ENCODE measurements at regions not wholly inside any gene's neighbourhood (a gene's known extent, or its start where the extent isn't known, plus 50 kb on each side); places are given as distances from the start of the nearest gene placed in this dataset.

DNA sequence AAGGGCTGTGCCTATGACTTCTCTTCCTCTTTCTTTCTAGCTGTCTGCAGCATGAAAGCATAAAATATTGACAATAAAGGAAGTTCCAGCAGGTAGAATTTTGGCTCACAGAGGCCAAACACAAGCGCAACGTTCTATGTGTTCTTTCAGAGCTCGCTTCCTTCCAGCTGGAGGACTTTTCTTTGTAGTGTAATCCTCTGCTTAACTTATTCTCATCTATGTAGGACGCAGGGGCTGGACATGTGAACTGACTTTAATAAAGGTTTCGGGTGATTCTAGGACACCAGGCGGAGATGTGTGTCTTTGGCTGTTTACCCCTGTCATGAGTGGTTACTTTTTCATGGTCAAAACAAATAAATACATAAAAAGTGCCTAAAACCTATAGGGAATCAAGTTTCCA lies 191.5 kb upstream of the MAF start:
- Histone ChIP-seq H4K8ac (ENCODE audit: low read depth, low read length) (no peak overlapping the region), H2BK120ac (ENCODE audit: low read depth, low read length) (no peak overlapping the region), H2AFZ (ENCODE audit: low read length) (no peak overlapping the region), H3K79me1 (ENCODE audit: low read depth, low read length) (no peaks in the 10 kb centered on the region), H3K18ac (ENCODE audit: low read length) (no peak overlapping the region), H3K4me1 (ENCODE audit: control insufficient read depth in 2 of 2, insufficient read depth in 1 of 2, low read depth in 1 of 2, low read length in 2 of 2) (no peaks in the 10 kb centered on the region), H2AK5ac (ENCODE audit: low read depth, low read length) (no peak overlapping the region), H2BK15ac (ENCODE audit: low read length) (no peak overlapping the region), H3K4me2 (ENCODE audit: insufficient read depth, low read length, poor library complexity, severe bottlenecking) (no peak overlapping the region), H3K23ac (ENCODE audit: low read depth, low read length, poor library complexity) (no peak overlapping the region), H4K91ac (ENCODE audit: low read depth, low read length, poor library complexity) (no peak overlapping the region), H3K4ac (ENCODE audit: low read length) (no peak overlapping the region), H2BK12ac (ENCODE audit: low read length) (no peak overlapping the region), H3K36me3 (replicated peaks in 1 of 2; ENCODE audit: control insufficient read depth in 2 of 2, insufficient read depth in 2 of 2, low read length in 2 of 2) (no peaks in the 10 kb centered on the region), H3K9me3 (replicated peaks in 1 of 2; ENCODE audit: control insufficient read depth in 2 of 2, insufficient read depth in 1 of 2, low read depth in 1 of 2, low read length in 2 of 2) (no peaks in the 10 kb centered on the region), H3K27ac (replicated peaks; ENCODE audit: low read length) (no peak overlapping the region), H3K14ac (ENCODE audit: low read length) (no peak overlapping the region), H3K27me3 (ENCODE audit: control insufficient read depth in 3 of 3, insufficient read depth in 3 of 3, low read depth in 1 of 3, low read length in 3 of 3) (no peaks in the 10 kb centered on the region), H3K9ac (ENCODE audit: low read depth, low read length, poor library complexity) (no peak overlapping the region), H2BK5ac (ENCODE audit: low read length) (no peak overlapping the region), H3K4me3 (ENCODE audit: low read length in 2 of 2) (no peak overlapping the region)
- WGBS, 2 donors (ENCODE audit: extremely low coverage in 2 of 2, insufficient read length in 2 of 2, insufficient replicate concordance in 1 of 2) = no CpG with 5 or more reads among the region's 6 CpGs
- no peak for DNase-seq (ENCODE audit: low spot score)

DNA sequence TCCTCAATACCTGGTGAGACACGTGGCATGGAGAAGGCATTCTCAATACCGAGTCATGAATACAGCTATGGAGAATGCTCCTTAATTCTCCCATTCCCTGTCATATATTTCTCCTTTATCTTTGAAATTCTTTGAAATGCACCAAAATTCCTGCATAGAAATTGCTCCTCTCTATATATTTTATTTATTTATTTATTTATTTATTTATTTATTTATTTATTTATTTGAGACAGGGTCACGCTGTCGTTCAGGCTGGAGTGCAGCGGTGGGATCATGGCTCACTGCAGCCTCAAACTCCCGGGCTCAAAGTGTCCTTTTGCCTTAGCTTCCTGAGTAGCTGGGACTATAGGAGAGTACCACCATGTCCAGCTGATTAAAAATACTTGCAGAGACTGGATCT lies 190.3 kb upstream of the MAF start:
- no peak overlapping the region for H3K4ac ChIP-seq (ENCODE audit: low read length)
- H3K9ac ChIP-seq (ENCODE audit: low read depth, low read length, poor library complexity) = no peak overlapping the region
- no peak overlapping the region for H3K27ac ChIP-seq (replicated peaks; ENCODE audit: low read length)
- DNase-seq (ENCODE audit: low spot score) = no peak
- no peak overlapping the region for H4K91ac ChIP-seq (ENCODE audit: low read depth, low read length, poor library complexity)
- no peak overlapping the region for H3K4me2 ChIP-seq (ENCODE audit: insufficient read depth, low read length, poor library complexity, severe bottlenecking)
- H3K18ac ChIP-seq (ENCODE audit: low read length) = no peak overlapping the region
- no peaks in the 10 kb centered on the region for H3K79me1 ChIP-seq (ENCODE audit: low read depth, low read length)
- H3K36me3 ChIP-seq (replicated peaks in 1 of 2; ENCODE audit: control insufficient read depth in 2 of 2, insufficient read depth in 2 of 2, low read length in 2 of 2) = no peaks in the 10 kb centered on the region
- no peak overlapping the region for H3K14ac ChIP-seq (ENCODE audit: low read length)
- H2BK5ac ChIP-seq (ENCODE audit: low read length) = no peak overlapping the region
- H3K9me3 ChIP-seq (replicated peaks in 1 of 2; ENCODE audit: control insufficient read depth in 2 of 2, insufficient read depth in 1 of 2, low read depth in 1 of 2, low read length in 2 of 2) = no peaks in the 10 kb centered on the region
- H3K27me3 ChIP-seq (ENCODE audit: control insufficient read depth in 3 of 3, insufficient read depth in 3 of 3, low read depth in 1 of 3, low read length in 3 of 3) = no peaks in the 10 kb centered on the region
- H2BK120ac ChIP-seq (ENCODE audit: low read depth, low read length) = no peak overlapping the region
- WGBS, 2 donors (ENCODE audit: extremely low coverage in 2 of 2, insufficient read length in 2 of 2, insufficient replicate concordance in 1 of 2) = no CpG with 5 or more reads among the region's 6 CpGs
- H3K4me3 ChIP-seq (ENCODE audit: low read length in 2 of 2) = no peak overlapping the region
- no peaks in the 10 kb centered on the region for H3K4me1 ChIP-seq (ENCODE audit: control insufficient read depth in 2 of 2, insufficient read depth in 1 of 2, low read depth in 1 of 2, low read length in 2 of 2)
- H3K23ac ChIP-seq (ENCODE audit: low read depth, low read length, poor library complexity) = no peak overlapping the region
- no peak overlapping the region for H2AFZ ChIP-seq (ENCODE audit: low read length)
- no peak overlapping the region for H2BK15ac ChIP-seq (ENCODE audit: low read length)
- no peak overlapping the region for H4K8ac ChIP-seq (ENCODE audit: low read depth, low read length)
- no peak overlapping the region for H2AK5ac ChIP-seq (ENCODE audit: low read depth, low read length)
- H2BK12ac ChIP-seq (ENCODE audit: low read length) = no peak overlapping the region

DNA sequence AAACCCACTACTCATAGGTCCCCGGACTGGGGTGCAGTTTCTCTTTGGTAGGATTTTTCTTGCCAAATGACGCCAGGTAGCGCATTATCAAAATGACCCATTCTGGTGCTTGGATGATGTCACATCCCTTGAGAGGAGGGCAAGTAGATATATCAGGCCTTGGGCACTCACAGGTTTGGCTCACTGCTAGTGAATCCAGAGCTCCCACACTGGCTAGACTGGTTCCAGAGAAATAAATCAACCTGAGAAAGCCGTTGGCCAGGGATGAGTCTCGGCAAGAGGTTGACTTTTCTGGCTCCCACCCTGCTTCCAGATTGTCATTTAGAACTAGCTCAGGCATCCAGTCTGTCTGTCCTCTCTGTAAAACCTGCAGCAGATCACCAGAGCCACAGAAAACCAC lies 188.4 kb upstream of the MAF start:
- no peak for DNase-seq (ENCODE audit: low spot score)
- no peak overlapping the region for H3K4ac ChIP-seq (ENCODE audit: low read length)
- no peak overlapping the region for H3K23ac ChIP-seq (ENCODE audit: low read depth, low read length, poor library complexity)
- H3K36me3 ChIP-seq (replicated peaks in 1 of 2; ENCODE audit: control insufficient read depth in 2 of 2, insufficient read depth in 2 of 2, low read length in 2 of 2) = no peaks in the 10 kb centered on the region
- WGBS, 2 donors (ENCODE audit: extremely low coverage in 2 of 2, insufficient read length in 2 of 2, insufficient replicate concordance in 1 of 2) = no CpG with 5 or more reads among the region's 5 CpGs
- H3K14ac ChIP-seq (ENCODE audit: low read length) = no peak overlapping the region
- no peaks in the 10 kb centered on the region for H3K27me3 ChIP-seq (ENCODE audit: control insufficient read depth in 3 of 3, insufficient read depth in 3 of 3, low read depth in 1 of 3, low read length in 3 of 3)
- H4K91ac ChIP-seq (ENCODE audit: low read depth, low read length, poor library complexity) = no peak overlapping the region
- no peak overlapping the region for H3K9ac ChIP-seq (ENCODE audit: low read depth, low read length, poor library complexity)
- no peak overlapping the region for H3K4me2 ChIP-seq (ENCODE audit: insufficient read depth, low read length, poor library complexity, severe bottlenecking)
- H3K4me3 ChIP-seq (ENCODE audit: low read length in 2 of 2) = no peak overlapping the region
- H4K8ac ChIP-seq (ENCODE audit: low read depth, low read length) = no peak overlapping the region
- no peak overlapping the region for H2BK120ac ChIP-seq (ENCODE audit: low read depth, low read length)
- no peak overlapping the region for H2BK12ac ChIP-seq (ENCODE audit: low read length)
- H2AK5ac ChIP-seq (ENCODE audit: low read depth, low read length) = no peak overlapping the region
- no peaks in the 10 kb centered on the region for H3K79me1 ChIP-seq (ENCODE audit: low read depth, low read length)
- H3K18ac ChIP-seq (ENCODE audit: low read length) = no peak overlapping the region
- no peak overlapping the region for H2BK5ac ChIP-seq (ENCODE audit: low read length)
- no peak overlapping the region for H2BK15ac ChIP-seq (ENCODE audit: low read length)
- H3K9me3 ChIP-seq (replicated peaks in 1 of 2; ENCODE audit: control insufficient read depth in 2 of 2, insufficient read depth in 1 of 2, low read depth in 1 of 2, low read length in 2 of 2) = no peaks in the 10 kb centered on the region
- no peak overlapping the region for H2AFZ ChIP-seq (ENCODE audit: low read length)
- H3K27ac ChIP-seq (replicated peaks; ENCODE audit: low read length) = no peak overlapping the region
- no peaks in the 10 kb centered on the region for H3K4me1 ChIP-seq (ENCODE audit: control insufficient read depth in 2 of 2, insufficient read depth in 1 of 2, low read depth in 1 of 2, low read length in 2 of 2)

DNA sequence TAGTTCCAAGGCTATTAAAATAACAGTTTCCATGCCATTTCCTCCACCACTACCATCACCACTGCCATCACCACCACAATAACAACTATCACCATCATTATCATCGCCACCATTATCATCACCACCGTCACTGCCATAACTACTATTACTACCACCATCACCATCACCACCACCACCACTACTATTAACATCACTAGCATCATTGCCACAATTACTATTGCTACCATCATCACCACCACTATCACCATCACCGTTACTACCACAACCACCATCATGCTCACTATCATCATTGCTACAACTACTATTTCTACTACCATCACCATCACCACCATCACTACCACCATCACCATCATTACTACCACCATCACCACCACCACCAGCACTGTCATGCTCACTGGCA lies 185.9 kb upstream of the MAF start:
- no peak overlapping the region for H3K18ac ChIP-seq (ENCODE audit: low read length)
- H2AFZ ChIP-seq (ENCODE audit: low read length) = no peak overlapping the region
- no peaks in the 10 kb centered on the region for H3K36me3 ChIP-seq (replicated peaks in 1 of 2; ENCODE audit: control insufficient read depth in 2 of 2, insufficient read depth in 2 of 2, low read length in 2 of 2)
- no peaks in the 10 kb centered on the region for H3K9me3 ChIP-seq (replicated peaks in 1 of 2; ENCODE audit: control insufficient read depth in 2 of 2, insufficient read depth in 1 of 2, low read depth in 1 of 2, low read length in 2 of 2)
- no peak overlapping the region for H2BK15ac ChIP-seq (ENCODE audit: low read length)
- H2BK5ac ChIP-seq (ENCODE audit: low read length) = no peak overlapping the region
- H3K79me1 ChIP-seq (ENCODE audit: low read depth, low read length) = no peaks in the 10 kb centered on the region
- WGBS, 2 donors (ENCODE audit: extremely low coverage in 2 of 2, insufficient read length in 2 of 2, insufficient replicate concordance in 1 of 2) = no CpG with 5 or more reads among the region's 3 CpGs
- no peak overlapping the region for H2BK120ac ChIP-seq (ENCODE audit: low read depth, low read length)
- H3K4ac ChIP-seq (ENCODE audit: low read length) = no peak overlapping the region
- H3K9ac ChIP-seq (ENCODE audit: low read depth, low read length, poor library complexity) = no peak overlapping the region
- H3K23ac ChIP-seq (ENCODE audit: low read depth, low read length, poor library complexity) = no peak overlapping the region
- DNase-seq (ENCODE audit: low spot score) = no peak
- H4K8ac ChIP-seq (ENCODE audit: low read depth, low read length) = no peak overlapping the region
- H3K27ac ChIP-seq (replicated peaks; ENCODE audit: low read length) = no peak overlapping the region
- H3K4me2 ChIP-seq (ENCODE audit: insufficient read depth, low read length, poor library complexity, severe bottlenecking) = no peak overlapping the region
- no peak overlapping the region for H2AK5ac ChIP-seq (ENCODE audit: low read depth, low read length)
- H2BK12ac ChIP-seq (ENCODE audit: low read length) = no peak overlapping the region
- no peak overlapping the region for H3K14ac ChIP-seq (ENCODE audit: low read length)
- H3K4me1 ChIP-seq (ENCODE audit: control insufficient read depth in 2 of 2, insufficient read depth in 1 of 2, low read depth in 1 of 2, low read length in 2 of 2) = no peaks in the 10 kb centered on the region
- H4K91ac ChIP-seq (ENCODE audit: low read depth, low read length, poor library complexity) = no peak overlapping the region
- H3K27me3 ChIP-seq (ENCODE audit: control insufficient read depth in 3 of 3, insufficient read depth in 3 of 3, low read depth in 1 of 3, low read length in 3 of 3) = no peaks in the 10 kb centered on the region
- no peak overlapping the region for H3K4me3 ChIP-seq (ENCODE audit: low read length in 2 of 2)

Measured in neuronal stem cell (in vitro differentiated cells).